H9 (cell line): ENCODE measurements at regions not wholly inside any gene's neighbourhood (a gene's known extent, or its start where the extent isn't known, plus 50 kb on each side); places are given as distances from the start of the nearest gene placed in this dataset.

Experiments
- DNase-seq: peaks from one replicate; pipeline ENCODE4 v3.0.0-alpha.2; 2017
- H2AFZ ChIP-seq: one replicate; pipeline ENCODE4 v1.6.1; 2013; ENCODE audit warnings: mild to moderate bottlenecking, low read length, control low read depth, moderate library complexity
- H2AK5ac ChIP-seq: 2 replicates; pipeline ENCODE4 v1.6.1; 2013; ENCODE audit warnings: low read length, control low read depth, mixed read lengths; ENCODE audit not compliant: insufficient read length
- H2BK120ac ChIP-seq: one replicate; pipeline ENCODE4 v1.6.1; 2013; ENCODE audit warnings: low read depth, mild to moderate bottlenecking, low read length, control low read depth, inconsistent platforms; ENCODE audit not compliant: poor library complexity, severe bottlenecking
- H2BK12ac ChIP-seq: 2 replicates; pipeline ENCODE4 v1.6.1; 2013; ENCODE audit warnings: low read length, control low read depth, mixed read lengths, low read depth; ENCODE audit not compliant: insufficient read length
- H2BK15ac ChIP-seq: 2 replicates; pipeline ENCODE4 v1.6.1; 2013; ENCODE audit warnings: low read depth, low read length, control low read depth
- H2BK20ac ChIP-seq: one replicate; pipeline ENCODE4 v1.6.1; 2013; ENCODE audit warnings: low read depth, mild to moderate bottlenecking, low read length, control low read depth, inconsistent platforms; ENCODE audit not compliant: poor library complexity, severe bottlenecking
- H2BK5ac ChIP-seq: 2 replicates; pipeline ENCODE4 v1.6.1; 2013; ENCODE audit warnings: low read length, control low read depth, mixed read lengths; ENCODE audit not compliant: insufficient read length
- H3K14ac ChIP-seq: 2 replicates; pipeline ENCODE4 v1.6.1; 2013; ENCODE audit warnings: low read length, control low read depth; ENCODE audit not compliant: insufficient read depth
- H3K18ac ChIP-seq: 2 replicates; pipeline ENCODE4 v1.6.1; 2013; ENCODE audit warnings: low read depth, mild to moderate bottlenecking, mixed read lengths, low read length, control low read depth; ENCODE audit not compliant: insufficient read length
- H3K23ac ChIP-seq: 2 replicates; pipeline ENCODE4 v1.6.1; 2013; ENCODE audit warnings: low read length, control low read depth, mixed read lengths, low read depth; ENCODE audit not compliant: insufficient read length
- H3K23me2 ChIP-seq: 2 replicates; pipeline ENCODE4 v1.6.1; 2013; ENCODE audit warnings: low read depth, mild to moderate bottlenecking, mixed read lengths, low read length, control low read depth; ENCODE audit not compliant: insufficient read length, poor library complexity, severe bottlenecking
- H3K27ac ChIP-seq: 2 replicates; pipeline ENCODE4 v1.5.1; 2013; ENCODE audit warnings: low read length, control low read depth, mixed read lengths, low read depth; ENCODE audit not compliant: insufficient read length
- H3K27me3 ChIP-seq: 2 replicates; pipeline ENCODE4 v1.6.1; 2013; ENCODE audit warnings: low read length, control low read depth, inconsistent platforms; ENCODE audit not compliant: insufficient read depth
- H3K4ac ChIP-seq: 2 replicates; pipeline ENCODE4 v1.6.1; 2013; ENCODE audit warnings: low read depth, mild to moderate bottlenecking, control low read depth, inconsistent platforms, low read length, moderate library complexity
- H3K4me1 ChIP-seq: 2 replicates; pipeline ENCODE4 v1.6.1; 2013; ENCODE audit warnings: low read length, control low read depth, inconsistent platforms; ENCODE audit not compliant: insufficient read depth
- H3K4me2 ChIP-seq: 2 replicates; pipeline ENCODE4 v1.6.1; 2013; ENCODE audit warnings: low read length, control low read depth, mixed read lengths; ENCODE audit not compliant: insufficient read length, insufficient read depth
- H3K56ac ChIP-seq: 2 replicates; pipeline ENCODE4 v1.6.1; 2013; ENCODE audit warnings: low read depth, mild to moderate bottlenecking, mixed read lengths, low read length, control low read depth; ENCODE audit not compliant: insufficient read length
- H3K79me1 ChIP-seq: 2 replicates; pipeline ENCODE4 v1.6.1; 2013; ENCODE audit warnings: low read depth, mild to moderate bottlenecking, moderate library complexity, low read length, control low read depth, inconsistent platforms; ENCODE audit not compliant: insufficient read depth, poor library complexity, severe bottlenecking
- H3K79me2 ChIP-seq: 2 replicates; pipeline ENCODE4 v1.6.1; 2013; ENCODE audit warnings: low read length, control low read depth, inconsistent platforms; ENCODE audit not compliant: insufficient read depth
- H3K9ac ChIP-seq: 2 replicates; pipeline ENCODE4 v1.6.1; 2013; ENCODE audit warnings: low read length, control low read depth, mixed read lengths; ENCODE audit not compliant: insufficient read length; ENCODE audit errors: extremely low read depth
- H3K9me3 ChIP-seq: one replicate; pipeline ENCODE4 v1.6.1; 2013; ENCODE audit warnings: low read depth, low read length, inconsistent platforms; ENCODE audit not compliant: control insufficient read depth
- H3T11ph ChIP-seq: one replicate; pipeline ENCODE4 v1.6.1; 2013; ENCODE audit warnings: mild to moderate bottlenecking, low read length, control low read depth, inconsistent platforms
- H4K20me1 ChIP-seq: one replicate; pipeline ENCODE4 v1.6.1; 2013; ENCODE audit not compliant: control insufficient read depth, insufficient read length, insufficient read depth
- H4K5ac ChIP-seq: 2 replicates; pipeline ENCODE4 v1.6.1; 2013; ENCODE audit warnings: low read depth, mild to moderate bottlenecking, mixed read lengths, low read length, control low read depth; ENCODE audit not compliant: insufficient read length
- H4K8ac ChIP-seq: replicated peaks from 2 replicates; pipeline ENCODE4 v1.6.1; 2013; ENCODE audit warnings: low read length, control low read depth, mixed read lengths, low read depth; ENCODE audit not compliant: insufficient read length
- H4K91ac ChIP-seq: 2 replicates; pipeline ENCODE4 v1.6.1; 2013; ENCODE audit warnings: low read depth, mild to moderate bottlenecking, moderate library complexity, mixed read lengths, low read length, control low read depth; ENCODE audit not compliant: insufficient read length
- H3K27ac Mint-ChIP-seq, 3 experiments: 2 replicates in 2 of 3; 3 replicates in 1 of 3; pipeline ENCODE4 v1.8.0; 2020 to 2021; ENCODE audit warnings: mixed read lengths in 3 of 3, mild to moderate bottlenecking in 1 of 3, moderate library complexity in 1 of 3
- H3K27me3 Mint-ChIP-seq: 2 replicates; pipeline ENCODE4 v1.8.0; 2021; ENCODE audit warnings: low read depth, mild to moderate bottlenecking, moderate library complexity, mixed read lengths
- H3K36me3 Mint-ChIP-seq, 3 experiments: 2 replicates in 2 of 3; 3 replicates in 1 of 3; pipeline ENCODE4 v1.8.0; 2020 to 2021; ENCODE audit warnings: low read depth in 3 of 3, mixed read lengths in 3 of 3; ENCODE audit not compliant: insufficient read depth in 1 of 3
- H3K4me1 Mint-ChIP-seq, 2 experiments: 2 replicates each; pipeline ENCODE4 v1.8.0; 2020; ENCODE audit warnings: mixed read lengths in 2 of 2
- H3K4me3 Mint-ChIP-seq, 2 experiments: 2 replicates in 1 of 2; 3 replicates in 1 of 2; pipeline ENCODE4 v1.8.0; 2020 to 2021; ENCODE audit warnings: mild to moderate bottlenecking in 2 of 2, mixed read lengths in 2 of 2, moderate library complexity in 1 of 2
- H3K9me3 Mint-ChIP-seq, 2 experiments: 2 replicates in 1 of 2; 3 replicates in 1 of 2; pipeline ENCODE4 v1.8.0; 2020; ENCODE audit warnings: mild to moderate bottlenecking in 2 of 2, mixed read lengths in 2 of 2, moderate library complexity in 1 of 2
- CTCF ChIP-seq: fragments of 200-600 bp; sonication (generic); conservative IDR thresholded peaks from 3 replicates; pipeline ENCODE4 v1.8.0; 2021; ENCODE audit warnings: antibody characterized with exemption, mild to moderate bottlenecking
- WGBS: extraction: QIAGEN DNeasy Blood & Tissue Kit; methylation state at CpG from one replicate; pipeline ENCODE4 v1.1.7; 2013; ENCODE audit warnings: missing lambda C conversion rate, low lambda C conversion rate, mixed read lengths; ENCODE audit not compliant: insufficient read length; ENCODE audit errors: extremely low coverage; 5-methylcytosine and 5-hydroxymethylcytosine counted together

DNA sequence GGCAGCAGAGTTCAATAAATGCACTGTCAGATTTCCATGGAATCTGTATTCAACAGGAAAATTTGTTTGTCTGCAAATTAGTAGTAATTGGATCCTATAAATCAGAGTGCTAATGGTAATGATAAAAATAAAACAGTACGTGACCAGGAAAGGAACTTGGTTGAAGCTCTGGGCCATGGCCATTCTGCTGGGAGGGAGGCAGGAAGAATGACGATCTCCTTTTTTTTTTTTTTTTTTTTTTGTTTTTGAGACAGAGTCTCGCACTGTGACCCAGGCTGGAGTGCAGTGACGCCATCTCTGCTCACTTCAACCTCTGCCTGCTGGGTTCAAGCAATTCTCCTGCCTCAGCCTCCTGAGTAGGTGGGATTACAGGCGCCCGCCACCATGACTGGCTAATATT, 94.8 kb upstream of the SEC11C start:
- H3K27me3 Mint-ChIP-seq = peaks cover 1% of the 10 kb centered on the region; the same call in 1 of the 2 replicates
- Histone ChIP-seq H3K27me3 (no peaks in the 10 kb centered on the region), H4K20me1 (no peaks in the 10 kb centered on the region), H4K5ac (no peak overlapping the region), H2BK12ac (no peak overlapping the region), H3K9me3 (no peaks in the 10 kb centered on the region), H3K4me2 (no peak overlapping the region), H3K79me1 (no peaks in the 10 kb centered on the region), H3K18ac (no peak overlapping the region), H2BK120ac (no peak overlapping the region), H3K9ac (no peak overlapping the region), H3K79me2 (no peaks in the 10 kb centered on the region), H2BK20ac (no peak overlapping the region), H3K14ac (no peak overlapping the region), H3K56ac (no peak overlapping the region), H3K27ac (no peak overlapping the region), H2BK15ac (no peak overlapping the region), H3K4ac (no peak overlapping the region), H3K23ac (no peak overlapping the region), H4K8ac (no peak overlapping the region), H2AFZ (no peak overlapping the region), H3T11ph (no peak overlapping the region), H2AK5ac (no peak overlapping the region), H2BK5ac (no peak overlapping the region), H3K4me1 (peaks cover 2% of the 10 kb centered on the region; the same call in 1 of the 2 replicates), H3K23me2 (no peaks in the 10 kb centered on the region), H4K91ac (no peak overlapping the region)
- no peak overlapping the region for H3K4me3 Mint-ChIP-seq
- H3K4me1 Mint-ChIP-seq = peaks cover 30 to 34% of the 10 kb centered on the region in 2 experiments
- TF ChIP-seq CTCF = no peak
- WGBS = no CpG with 5 or more reads among the region's 6 CpGs
- no peaks in the 10 kb centered on the region for H3K36me3 Mint-ChIP-seq
- no peaks in the 10 kb centered on the region; a peak in 1 of 5 replicates for H3K9me3 Mint-ChIP-seq
- no peak for DNase-seq
- H3K27ac Mint-ChIP-seq = no peak overlapping the region
